Hematopoietic multipotent progenitor cell (in vitro differentiated cells): ENCODE measurements at regions not wholly inside any gene's neighbourhood (a gene's known extent, or its start where the extent isn't known, plus 50 kb on each side); places are given as distances from the start of the nearest gene placed in this dataset.
A peak's percentile ranks its signal among the peaks of the same experiment; 100 is the strongest.
"Not testable (repeated sequence)": the region's sequence is repeated elsewhere in the genome, so short reads cannot be mapped to it uniquely, and the experiment has no call there.

ENCODE experiments used
- DNase-seq, 3 donors: peaks; one replicate each; pipeline ENCODE4 v3.0.0-alpha.2; 2011 to 2015; ENCODE audit warnings: low read depth in 2 of 3, low spot score in 2 of 3

DNA sequence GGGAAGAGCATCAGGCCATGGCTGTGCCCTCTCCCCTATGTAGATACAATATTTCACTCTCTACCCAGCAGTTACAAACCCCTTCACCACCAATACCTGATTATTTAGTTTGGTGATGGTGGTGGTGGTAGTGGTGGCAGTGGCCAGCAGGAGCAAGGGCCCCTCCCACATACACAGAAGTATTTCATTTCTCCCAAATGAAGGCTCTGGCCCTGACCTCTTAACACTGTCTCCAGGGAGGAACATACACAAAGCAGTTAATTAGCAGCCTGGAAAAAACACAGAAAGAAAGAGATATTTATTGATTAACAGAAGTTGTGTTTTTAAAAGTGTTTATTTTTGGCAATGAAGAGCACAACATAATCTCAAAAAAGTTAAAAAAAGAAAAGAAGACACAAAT, 212.7 kb upstream of the SAMSN1 start:
- DNase-seq, result no peak

DNA sequence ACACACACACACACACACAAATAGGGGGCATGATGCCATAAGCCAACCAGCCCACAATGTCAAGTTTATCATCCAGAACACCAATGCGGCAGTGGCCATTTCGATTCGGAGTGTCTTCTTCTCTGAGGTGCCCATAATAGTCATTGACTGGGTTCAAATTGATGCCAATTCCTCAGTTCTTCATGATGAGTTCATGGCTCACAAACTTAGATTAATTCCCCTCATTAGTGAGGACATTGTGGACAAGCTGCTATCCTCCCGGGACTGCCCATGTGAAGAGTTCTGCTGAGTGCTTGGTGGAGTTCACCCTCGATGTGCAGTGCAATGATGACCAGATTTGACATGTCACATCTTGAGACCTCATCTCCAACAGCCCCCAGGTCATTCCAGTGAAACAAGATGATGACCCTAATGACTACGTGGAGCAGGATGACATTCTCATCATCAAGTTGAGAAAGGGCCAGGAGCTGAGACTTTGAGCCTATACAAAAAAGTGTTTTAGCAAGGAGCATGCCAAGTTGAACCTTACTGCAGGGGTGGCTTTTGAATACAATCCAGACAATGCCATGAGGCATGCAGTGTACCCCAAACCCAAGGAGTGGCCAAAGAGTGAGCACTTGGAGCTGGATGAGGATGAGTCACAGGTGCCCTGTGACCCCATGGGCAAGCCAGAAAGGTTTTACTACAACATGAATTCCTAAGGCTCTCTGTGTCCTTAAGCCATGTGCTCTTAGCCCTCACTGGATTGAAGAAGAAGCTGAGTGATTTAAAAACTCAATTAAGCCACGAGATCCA, 211.6 kb upstream of the SAMSN1 start:
- no peak for DNase-seq

DNA sequence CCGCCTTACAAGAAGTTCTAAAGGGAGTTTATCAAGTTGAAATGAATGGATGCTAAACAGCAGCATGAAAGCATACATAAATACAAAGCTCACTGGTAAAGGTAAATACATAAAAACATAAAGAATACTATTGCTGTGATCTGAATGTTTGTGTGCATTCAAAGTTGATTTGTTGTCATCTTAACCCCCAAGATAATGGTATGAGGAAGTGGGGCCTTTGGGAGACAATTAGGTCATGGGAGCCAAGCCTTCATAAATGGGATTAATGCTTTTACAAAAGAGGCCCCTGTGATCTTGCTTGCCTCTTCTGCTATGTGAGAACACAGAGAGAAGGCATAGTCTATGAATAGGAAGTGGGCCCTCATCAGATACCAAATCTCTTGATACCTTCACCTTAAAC, 209.0 kb upstream of the SAMSN1 start:
- no peak for DNase-seq

DNA sequence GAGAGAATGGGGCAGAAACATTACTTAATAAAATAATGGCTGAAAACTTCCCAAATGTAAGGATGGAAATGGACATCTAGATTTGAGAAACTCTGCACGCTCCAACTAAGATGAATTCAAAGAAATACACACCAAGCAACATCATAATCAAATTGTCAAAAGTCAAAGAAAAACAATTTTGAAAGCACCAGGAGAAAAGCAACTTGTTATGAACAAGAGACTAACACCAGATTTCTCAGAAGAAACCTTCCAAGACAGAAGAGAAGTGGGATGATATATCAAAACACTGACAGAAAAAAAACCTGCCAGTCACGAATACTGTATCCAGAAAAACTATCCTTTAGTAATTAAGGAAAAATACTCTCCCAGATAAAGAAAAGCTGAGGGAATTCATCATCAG, 208.6 kb upstream of the SAMSN1 start:
- no peak for DNase-seq

GRCh38 chr21:14754259-14754604, 208.1 kb upstream of the SAMSN1 start:
- DNase-seq, result no peak

DNA sequence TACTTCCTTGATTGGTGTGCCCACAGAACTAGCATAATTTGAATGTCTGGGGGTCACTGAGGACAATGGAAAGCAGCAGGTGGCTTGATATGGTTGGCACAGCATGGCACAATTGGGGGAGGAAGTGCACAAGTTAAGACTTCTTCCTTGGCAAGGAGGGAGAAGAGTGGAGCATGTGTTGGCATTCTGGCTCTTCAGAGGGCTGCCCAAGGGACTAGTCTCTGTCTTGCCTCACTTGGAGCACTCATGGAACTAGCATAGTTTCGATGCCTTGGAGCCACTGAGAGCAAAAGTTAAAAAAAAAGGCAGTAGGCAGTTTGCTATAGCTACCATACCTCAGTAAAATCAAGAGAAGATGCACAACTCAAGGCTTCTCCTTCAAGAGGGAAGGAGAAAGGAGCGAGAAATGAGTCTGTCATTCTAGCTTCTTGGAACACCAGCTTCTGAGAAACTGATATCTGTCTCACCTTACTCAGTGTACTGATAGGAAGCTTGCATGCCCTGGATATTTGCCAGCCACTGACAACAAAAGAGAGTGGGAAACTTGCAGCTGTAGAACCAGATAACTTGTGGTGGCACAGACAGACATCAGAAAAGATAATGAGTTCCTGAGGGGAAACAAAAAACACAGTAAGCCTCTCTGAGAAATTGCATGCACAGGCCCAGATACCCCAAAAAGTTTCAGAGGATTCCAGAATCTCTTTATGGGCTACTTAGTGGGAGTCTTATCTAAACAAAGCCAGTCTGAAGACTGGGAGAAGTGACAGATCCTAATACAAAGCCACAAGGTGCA, 207.5 kb upstream of the SAMSN1 start:
- peak in 1 of 3 donors; percentile 63 for DNase-seq

GRCh38 chr21:14753069-14753465, 207.0 kb upstream of the SAMSN1 start:
- no peak for DNase-seq

DNA sequence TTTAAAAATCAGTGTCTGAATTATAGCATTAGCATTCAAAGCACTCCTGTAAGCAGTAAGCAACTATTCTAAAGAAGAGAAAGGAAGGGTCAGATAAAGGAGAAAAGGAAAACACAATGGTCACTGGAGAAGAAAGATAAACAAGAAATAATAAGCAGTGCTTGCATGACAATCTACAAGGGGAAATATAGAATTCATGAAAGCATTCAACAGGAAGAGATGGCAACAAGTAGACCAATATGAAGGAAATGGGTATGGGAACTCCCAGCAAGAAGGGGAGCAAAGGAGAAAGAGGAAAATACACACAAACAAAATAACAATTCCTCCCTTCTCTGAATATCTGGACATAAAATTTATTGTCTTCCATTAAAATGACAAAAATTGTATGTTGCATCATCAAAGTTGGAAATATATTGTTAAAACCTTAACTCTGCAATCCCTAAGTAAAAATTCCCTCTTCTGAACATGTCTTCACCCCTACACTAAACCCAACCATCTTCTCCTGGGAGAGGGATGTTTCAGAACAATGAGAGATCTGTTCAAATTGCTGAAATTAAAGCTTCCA, 206.3 kb upstream of the SAMSN1 start:
- DNase-seq, result no peak

DNA sequence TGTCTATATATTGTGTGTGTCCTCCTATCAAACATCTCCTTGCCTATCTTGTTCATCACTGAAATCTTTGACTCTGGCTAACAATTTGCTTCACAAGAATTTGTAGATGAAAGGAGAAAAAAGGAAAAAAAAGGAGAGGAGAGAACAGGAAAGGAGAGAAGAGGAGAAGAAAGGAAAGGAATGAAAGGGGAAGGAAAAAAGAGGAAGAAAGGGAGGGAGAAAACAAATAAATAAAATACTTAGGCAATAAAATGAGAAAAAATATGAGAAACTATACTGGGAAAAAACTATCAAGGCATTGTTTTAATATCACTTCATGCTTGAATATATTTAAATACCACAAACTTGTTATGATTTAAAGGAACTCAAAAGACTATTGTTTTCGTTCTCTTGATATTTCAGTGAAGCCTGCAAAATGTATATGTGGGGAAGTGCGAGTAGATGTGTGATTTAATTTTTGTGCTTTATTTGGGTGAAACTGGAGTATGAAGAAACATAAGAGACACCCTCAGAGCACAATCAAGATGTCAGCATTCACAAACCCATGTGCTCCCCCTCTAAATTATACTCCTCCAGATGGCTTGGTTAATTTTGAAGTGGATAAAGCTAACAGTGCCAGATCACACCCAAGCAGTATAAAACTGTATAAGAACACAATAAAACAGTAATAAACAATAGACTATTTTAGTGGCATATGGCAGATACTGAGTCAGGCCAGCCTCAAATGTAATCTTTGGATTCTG, 205.7 kb upstream of the SAMSN1 start:
- DNase-seq, result no peak

- no peak for DNase-seq
Observed at GRCh38 chr21:14751011-14751410, 204.9 kb upstream of the SAMSN1 start.

- no peak for DNase-seq
Observed at GRCh38 chr21:14750041-14750440, 203.9 kb upstream of the SAMSN1 start.

DNA sequence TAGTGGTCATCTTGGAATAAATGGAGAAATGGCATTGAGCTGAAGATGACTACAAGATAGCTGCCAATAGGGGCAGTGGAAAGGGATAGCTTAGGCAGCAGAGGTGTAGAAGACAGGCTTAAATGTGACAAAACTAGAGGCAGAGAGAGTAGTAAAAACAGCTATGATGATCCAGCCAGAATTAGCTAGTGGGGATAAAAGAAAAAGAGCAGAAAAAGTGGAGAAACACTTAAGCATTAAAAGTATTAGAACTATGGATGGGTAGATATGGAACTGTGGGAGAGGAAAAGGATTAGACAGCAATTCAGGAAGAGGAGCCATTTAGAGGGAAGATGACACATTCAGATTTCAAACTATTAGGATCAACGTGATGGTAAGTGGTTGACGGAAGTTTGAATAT, 202.5 kb upstream of the SAMSN1 start:
- no peak for DNase-seq

DNA sequence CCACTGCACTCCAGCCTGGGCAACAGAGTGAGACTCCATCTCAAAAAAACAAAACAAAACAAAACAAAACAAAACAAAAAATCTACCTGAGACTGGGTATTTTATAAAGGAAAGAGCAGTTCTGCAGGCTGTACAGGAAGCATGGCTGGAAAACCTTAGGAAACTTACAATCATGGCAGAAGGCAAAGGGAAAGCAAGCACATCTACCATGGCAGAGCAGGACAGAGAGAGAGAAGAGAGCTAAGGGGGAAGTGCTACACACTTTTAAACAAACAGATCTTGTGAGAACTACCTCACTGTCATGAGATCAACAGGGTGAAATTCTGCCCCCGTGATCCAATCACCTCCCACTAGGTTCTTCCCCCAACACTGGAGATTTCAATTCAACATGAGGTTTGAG, 198.3 kb upstream of the SAMSN1 start:
- no peak for DNase-seq

DNA sequence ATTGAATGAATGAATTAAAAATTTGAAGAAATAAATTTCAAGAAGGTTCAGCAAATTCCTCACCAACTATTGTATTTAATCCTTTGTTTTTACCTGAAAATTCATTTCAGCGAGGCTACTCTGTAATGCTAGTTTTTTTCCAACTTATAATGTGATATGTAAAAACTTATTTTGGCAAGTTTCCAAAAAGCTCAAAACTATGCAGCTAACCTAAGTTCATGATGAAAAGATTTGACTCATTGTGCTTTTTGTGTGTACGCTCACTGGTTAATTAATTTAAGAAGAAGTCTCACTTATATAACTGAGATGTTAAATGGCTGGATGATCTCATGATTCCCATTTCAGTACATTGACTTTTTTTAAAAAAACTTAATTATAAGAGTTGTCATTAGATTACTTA, 196.0 kb upstream of the SAMSN1 start:
- no peak for DNase-seq

- DNase-seq, result no peak
Observed at GRCh38 chr21:14741256-14741655, 195.1 kb upstream of the SAMSN1 start.

DNA sequence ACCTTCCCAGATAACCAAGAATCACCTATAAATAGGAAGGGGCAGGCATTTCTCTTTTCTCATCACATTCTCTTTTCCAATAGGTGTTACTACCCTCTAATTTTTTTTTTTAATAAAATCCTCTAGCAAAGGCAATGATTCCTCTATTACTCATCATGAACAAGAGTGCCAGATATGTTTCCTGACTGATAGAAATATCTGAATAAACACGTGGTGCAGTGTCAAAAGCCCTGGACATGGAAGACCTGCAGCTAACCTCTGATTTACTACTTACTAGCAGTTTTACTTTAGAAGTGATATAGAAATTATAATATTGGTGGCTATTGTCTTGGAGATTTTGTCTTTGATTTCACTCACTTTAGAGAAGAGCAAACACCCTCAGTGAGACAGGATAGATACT, 194.6 kb upstream of the SAMSN1 start:
- DNase-seq, result no peak

- DNase-seq, result no peak
Observed at GRCh38 chr21:14740116-14740515, 194.0 kb upstream of the SAMSN1 start.

GRCh38 chr21:14739590-14739989, 193.5 kb upstream of the SAMSN1 start:
- no peak for DNase-seq

DNA sequence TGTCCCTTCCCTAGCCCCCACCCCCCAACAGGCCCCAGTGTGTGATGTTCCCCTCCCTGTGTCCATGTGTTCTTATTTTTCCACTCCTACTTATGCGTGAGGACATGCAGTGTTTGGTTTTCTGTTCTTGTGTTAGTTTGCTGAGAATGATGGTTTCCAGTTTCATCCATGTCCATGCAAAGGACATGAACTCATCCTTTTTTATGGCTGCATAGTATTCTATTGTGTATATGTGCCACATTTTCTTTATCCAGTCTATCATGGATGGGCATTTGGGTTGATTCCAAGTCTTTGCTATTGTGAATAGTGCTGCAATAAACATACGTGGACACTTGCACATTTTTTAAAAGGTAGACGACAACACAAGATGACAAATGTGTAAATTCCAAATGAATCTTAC, 192.5 kb upstream of the SAMSN1 start:
- DNase-seq, result not testable (repeated sequence)

GRCh38 chr21:14737922-14738321, 191.8 kb upstream of the SAMSN1 start:
- DNase-seq, result peak; percentile 41 to 84 (median 72)

- peak in 1 of 3 donors; percentile 50 for DNase-seq
Observed at GRCh38 chr21:14737284-14737691, 191.2 kb upstream of the SAMSN1 start.
